ENCODE measurements at regions not wholly inside any gene's neighbourhood (a gene's known extent, or its start where the extent isn't known, plus 50 kb on each side); places are given as distances from the start of the nearest gene placed in this dataset.

- TF ChIP-seq ZNF788 (CRISPR knock-in tag; IDR thresholded peaks at IDR 0.05; ENCODE audit: borderline replicate concordance) (no peak), FIP1L1 (IDR thresholded peaks at IDR 0.05; ENCODE audit: borderline replicate concordance, insufficient read depth, low read depth, low read length) (no peak), RAD21 (CRISPR knock-in tag; IDR thresholded peaks at IDR 0.05) (no peak), ZNF784 (CRISPR knock-in tag; IDR thresholded peaks at IDR 0.05; ENCODE audit: borderline replicate concordance) (no peak), SIN3A (IDR thresholded peaks at IDR 0.05; ENCODE audit: borderline replicate concordance, low read depth, low read length) (no peak), ZNF431 (CRISPR knock-in tag; IDR thresholded peaks at IDR 0.05; ENCODE audit: borderline replicate concordance, low read depth) (no peak), JUND (CRISPR knock-in tag; IDR thresholded peaks at IDR 0.05) (no peak), U2AF2 (IDR thresholded peaks at IDR 0.05; ENCODE audit: low read depth, low read length) (no peak), POLR2A (IDR thresholded peaks at IDR 0.05; ENCODE audit: insufficient read depth in 1 of 2, low read depth in 2 of 2, low read length in 2 of 2) (no peak), ZNF639 (CRISPR knock-in tag; conservative IDR thresholded peaks at IDR 0.05) (no peak)
- TF ChIP-seq, protein P1, sequence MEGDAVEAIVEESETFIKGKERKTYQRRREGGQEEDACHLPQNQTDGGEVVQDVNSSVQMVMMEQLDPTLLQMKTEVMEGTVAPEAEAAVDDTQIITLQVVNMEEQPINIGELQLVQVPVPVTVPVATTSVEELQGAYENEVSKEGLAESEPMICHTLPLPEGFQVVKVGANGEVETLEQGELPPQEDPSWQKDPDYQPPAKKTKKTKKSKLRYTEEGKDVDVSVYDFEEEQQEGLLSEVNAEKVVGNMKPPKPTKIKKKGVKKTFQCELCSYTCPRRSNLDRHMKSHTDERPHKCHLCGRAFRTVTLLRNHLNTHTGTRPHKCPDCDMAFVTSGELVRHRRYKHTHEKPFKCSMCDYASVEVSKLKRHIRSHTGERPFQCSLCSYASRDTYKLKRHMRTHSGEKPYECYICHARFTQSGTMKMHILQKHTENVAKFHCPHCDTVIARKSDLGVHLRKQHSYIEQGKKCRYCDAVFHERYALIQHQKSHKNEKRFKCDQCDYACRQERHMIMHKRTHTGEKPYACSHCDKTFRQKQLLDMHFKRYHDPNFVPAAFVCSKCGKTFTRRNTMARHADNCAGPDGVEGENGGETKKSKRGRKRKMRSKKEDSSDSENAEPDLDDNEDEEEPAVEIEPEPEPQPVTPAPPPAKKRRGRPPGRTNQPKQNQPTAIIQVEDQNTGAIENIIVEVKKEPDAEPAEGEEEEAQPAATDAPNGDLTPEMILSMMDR (CRISPR knock-in tag; IDR thresholded peaks at IDR 0.05) = no peak
These were observed 138.5 kb upstream of the ZNF184 start for GRCh38 chr6:27611451-27611850.

Data from HepG2 (cell line).